Fibroblast of pulmonary artery (primary cell): ENCODE measurements at regions not wholly inside any gene's neighbourhood (a gene's known extent, or its start where the extent isn't known, plus 50 kb on each side); places are given as distances from the start of the nearest gene placed in this dataset.
A peak's percentile ranks its signal among the peaks of the same experiment; 100 is the strongest.

Experiments
- DNase-seq: peaks from one replicate; pipeline ENCODE4 v3.0.0-alpha.2; 2010; ENCODE audit warnings: low read depth
- H3K4me3 ChIP-seq: replicated peaks from 2 replicates; pipeline ENCODE4 v1.5.1; 2011; ENCODE audit warnings: low read depth, mild to moderate bottlenecking, control low read depth, low read length, moderate library complexity
- TF ChIP-seq, protein P1 (sequence below): IDR thresholded peaks from 2 replicates; pipeline ENCODE4 v1.5.1; 2011; ENCODE audit warnings: mild to moderate bottlenecking, control low read depth, low read length, inconsistent platforms; ENCODE audit errors: missing control alignments

GRCh38 chr10:3950676-3951275 is 165.8 kb upstream of the KLF6 start:
- H3K4me3 ChIP-seq = no peak overlapping the region
- TF ChIP-seq, protein P1, sequence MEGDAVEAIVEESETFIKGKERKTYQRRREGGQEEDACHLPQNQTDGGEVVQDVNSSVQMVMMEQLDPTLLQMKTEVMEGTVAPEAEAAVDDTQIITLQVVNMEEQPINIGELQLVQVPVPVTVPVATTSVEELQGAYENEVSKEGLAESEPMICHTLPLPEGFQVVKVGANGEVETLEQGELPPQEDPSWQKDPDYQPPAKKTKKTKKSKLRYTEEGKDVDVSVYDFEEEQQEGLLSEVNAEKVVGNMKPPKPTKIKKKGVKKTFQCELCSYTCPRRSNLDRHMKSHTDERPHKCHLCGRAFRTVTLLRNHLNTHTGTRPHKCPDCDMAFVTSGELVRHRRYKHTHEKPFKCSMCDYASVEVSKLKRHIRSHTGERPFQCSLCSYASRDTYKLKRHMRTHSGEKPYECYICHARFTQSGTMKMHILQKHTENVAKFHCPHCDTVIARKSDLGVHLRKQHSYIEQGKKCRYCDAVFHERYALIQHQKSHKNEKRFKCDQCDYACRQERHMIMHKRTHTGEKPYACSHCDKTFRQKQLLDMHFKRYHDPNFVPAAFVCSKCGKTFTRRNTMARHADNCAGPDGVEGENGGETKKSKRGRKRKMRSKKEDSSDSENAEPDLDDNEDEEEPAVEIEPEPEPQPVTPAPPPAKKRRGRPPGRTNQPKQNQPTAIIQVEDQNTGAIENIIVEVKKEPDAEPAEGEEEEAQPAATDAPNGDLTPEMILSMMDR = no peak
- DNase-seq = no peak

- TF ChIP-seq, protein P1 = no peak
- no peak overlapping the region for H3K4me3 ChIP-seq
- no peak for DNase-seq
Measured at GRCh38 chr10:3949711-3950110, 164.7 kb upstream of the KLF6 start.

DNA sequence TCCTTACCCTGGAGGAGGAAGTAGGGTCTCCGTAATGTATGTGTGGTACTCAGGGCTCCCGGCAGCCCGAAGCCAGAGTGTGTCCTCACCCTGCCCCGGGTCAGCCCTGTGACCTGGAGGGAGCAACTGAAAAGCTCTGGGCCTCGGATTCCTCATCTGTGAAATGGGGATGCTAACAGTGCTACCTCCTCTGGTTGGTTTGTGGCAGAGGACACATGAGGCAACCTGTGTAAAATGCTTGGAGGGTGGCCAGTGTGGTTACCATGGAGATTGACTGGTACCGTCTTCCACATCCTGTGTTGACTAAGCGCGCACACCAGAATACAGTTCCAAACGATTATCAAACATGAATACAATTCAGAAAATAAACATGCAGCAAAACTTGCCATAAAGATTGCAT is 163.8 kb upstream of the KLF6 start:
- peak; percentile 82 for DNase-seq
- H3K4me3 ChIP-seq = no peak overlapping the region
- TF ChIP-seq, protein P1 = no peak

DNA sequence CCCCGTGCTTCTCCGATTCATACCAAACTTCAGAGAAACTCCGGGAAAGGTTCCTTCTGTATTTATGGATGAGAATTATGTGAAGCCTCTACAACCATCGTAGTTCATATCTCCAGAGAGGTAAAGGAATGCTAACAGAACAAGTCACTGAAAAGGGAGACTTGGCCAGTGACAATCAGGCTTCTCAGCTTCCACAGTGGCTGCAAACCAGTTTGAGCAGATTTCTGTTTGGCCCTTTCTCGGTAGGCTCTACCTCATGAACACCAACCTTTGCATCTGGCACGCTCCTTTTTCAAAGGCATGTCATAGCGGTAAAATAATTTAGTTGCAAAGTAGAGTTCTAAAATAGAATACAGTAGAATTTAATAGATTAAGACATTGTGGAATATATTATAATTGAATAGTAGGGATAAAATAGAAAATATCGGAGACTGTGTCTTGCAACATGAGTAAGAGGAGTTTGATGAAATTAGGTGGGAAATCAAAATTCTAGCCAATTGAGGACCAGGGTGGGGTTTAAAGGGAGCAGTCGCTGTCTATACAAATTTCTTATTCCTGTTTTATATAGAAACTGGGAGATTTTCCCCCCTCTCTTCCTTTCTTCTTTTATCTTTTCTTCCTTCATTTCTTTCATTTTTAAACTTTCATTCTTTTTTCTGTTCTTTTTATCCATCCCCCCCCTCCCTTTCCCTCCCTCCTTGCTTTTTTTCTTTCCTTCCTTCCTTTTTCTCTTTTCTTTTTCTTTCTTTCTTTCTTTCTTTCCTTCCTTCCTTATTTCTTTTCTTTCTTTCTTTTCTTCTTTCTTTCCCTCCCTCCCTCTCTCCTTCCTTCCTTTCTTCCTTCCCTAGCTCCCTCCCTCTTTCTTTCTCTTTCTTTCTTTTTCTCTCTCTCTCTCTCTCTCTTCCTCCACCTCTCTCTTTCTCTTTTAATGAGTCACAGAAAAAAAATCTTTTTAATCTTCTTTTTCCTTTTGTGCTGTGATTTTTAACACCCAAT is 161.5 kb upstream of the KLF6 start:
- no peak for DNase-seq
- no peak overlapping the region for H3K4me3 ChIP-seq
- TF ChIP-seq, protein P1 = no peak

- no peak for DNase-seq
- no peak overlapping the region for H3K4me3 ChIP-seq
- TF ChIP-seq, protein P1 = no peak
Measured at GRCh38 chr10:3945026-3945425, 160.0 kb upstream of the KLF6 start.

DNA sequence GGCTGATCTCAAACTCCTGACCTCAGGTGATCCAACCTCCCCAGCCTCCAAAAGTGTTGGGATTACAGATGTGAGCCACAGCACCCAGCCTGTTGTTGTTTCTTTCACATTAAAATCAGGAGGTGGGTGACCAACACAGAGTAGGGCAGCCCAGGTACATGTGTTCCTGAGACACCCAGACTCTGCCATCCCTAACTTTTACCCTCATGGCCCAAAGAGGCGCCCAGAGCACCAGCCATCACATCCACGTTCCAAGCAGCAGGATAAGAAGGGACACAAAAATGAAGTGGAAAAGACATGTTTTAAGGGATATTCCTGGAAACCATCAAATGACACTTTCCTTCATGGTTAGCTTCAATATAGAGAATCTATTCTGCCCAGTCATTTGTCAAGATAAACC is 159.6 kb upstream of the KLF6 start:
- TF ChIP-seq, protein P1 = no peak
- H3K4me3 ChIP-seq = no peak overlapping the region
- no peak for DNase-seq
